DOHH2 (cell line): ENCODE measurements at regions not wholly inside any gene's neighbourhood (a gene's known extent, or its start where the extent isn't known, plus 50 kb on each side); places are given as distances from the start of the nearest gene placed in this dataset.

ENCODE experiments used
- CTCF ChIP-seq: fragments of 200-600 bp; sonication (generic); IDR thresholded peaks from one replicate; pipeline ENCODE4 v1.5.1; 2014; ENCODE audit warnings: antibody characterized with exemption, mild to moderate bottlenecking, low read depth, low read length; ENCODE audit not compliant: poor library complexity, severe bottlenecking
- EZH2phosphoT487 ChIP-seq: fragments of 200-600 bp; sonication (generic); IDR thresholded peaks from 2 replicates; pipeline ENCODE4 v1.6.1; 2017; ENCODE audit warnings: borderline replicate concordance, mild to moderate bottlenecking, antibody characterized with exemption, low read length, moderate library complexity, mixed read lengths

GRCh38 chr4:177902386-177902785, 460.1 kb upstream of the AGA start:
- TF ChIP-seq CTCF (no peak), EZH2phosphoT487 (no peak)
